SU-DHL-6 (cell line): ENCODE measurements at regions not wholly inside any gene's neighbourhood (a gene's known extent, or its start where the extent isn't known, plus 50 kb on each side); places are given as distances from the start of the nearest gene placed in this dataset.

Experiments
- H2AFZ ChIP-seq: fragments of 200-600 bp; sonication (generic); 2 replicates; pipeline ENCODE4 v1.6.1; 2014; ENCODE audit warnings: low read depth, mild to moderate bottlenecking, moderate library complexity, mixed read lengths, antibody characterized with exemption, low read length; ENCODE audit not compliant: severe bottlenecking
- H3F3A ChIP-seq: fragments of 200-600 bp; shearing (Covaris generic); 2 replicates; pipeline ENCODE4 v1.6.0; 2016; ENCODE audit warnings: antibody characterized with exemption, mild to moderate bottlenecking; ENCODE audit not compliant: insufficient read depth
- H3K27ac ChIP-seq: fragments of 200-600 bp; sonication (generic); 2 replicates; pipeline ENCODE4 v1.5.1; 2016; ENCODE audit warnings: low read depth, mild to moderate bottlenecking, low read length, moderate library complexity, mixed read lengths
- H3K27me3 ChIP-seq: fragments of 200-600 bp; sonication (generic), shearing (Covaris generic); 2 replicates; pipeline ENCODE4 v1.6.0; 2014; ENCODE audit warnings: mild to moderate bottlenecking, low read length
- H3K36me3 ChIP-seq: fragments of 200-600 bp; sonication (generic); 2 replicates; pipeline ENCODE4 v1.6.1; 2014; ENCODE audit warnings: mild to moderate bottlenecking, low read length, mixed read lengths
- H3K4me2 ChIP-seq: fragments of 300-600, 200-600 bp; shearing (Covaris generic), sonication (generic); 2 replicates; pipeline ENCODE4 v1.6.0; 2014; ENCODE audit warnings: low read length, low read depth, mild to moderate bottlenecking; ENCODE audit not compliant: poor library complexity, severe bottlenecking
- H3K4me3 ChIP-seq: fragments of 200-600 bp; sonication (generic); 2 replicates; pipeline ENCODE4 v1.5.1; 2014; ENCODE audit warnings: antibody characterized with exemption, low read length, mild to moderate bottlenecking, mixed read lengths; ENCODE audit not compliant: insufficient read depth, poor library complexity, severe bottlenecking
- H3K79me2 ChIP-seq: fragments of 200-600 bp; sonication (generic); 2 replicates; pipeline ENCODE4 v1.6.1; 2014; ENCODE audit warnings: mild to moderate bottlenecking, low read length, moderate library complexity; ENCODE audit not compliant: insufficient read depth
- H3K9ac ChIP-seq: fragments of 200-600 bp; sonication (generic); 2 replicates; pipeline ENCODE4 v1.7.0; 2014; ENCODE audit warnings: mild to moderate bottlenecking, low read length
- H3K9me2 ChIP-seq: fragments of 200-600 bp; sonication (generic); replicated peaks from 2 replicates; pipeline ENCODE4 v1.6.1; 2014; ENCODE audit warnings: low read length; ENCODE audit not compliant: insufficient read depth
- H3K9me3 ChIP-seq: fragments of 200-600 bp; sonication (generic); 2 replicates; pipeline ENCODE4 v1.6.1; 2014; ENCODE audit warnings: low read length, mixed read lengths; ENCODE audit not compliant: insufficient read depth
- H4K20me1 ChIP-seq: fragments of 200-600 bp; sonication (generic); 2 replicates; pipeline ENCODE4 v1.6.1; 2014; ENCODE audit warnings: low read depth, mild to moderate bottlenecking, antibody characterized with exemption, low read length, moderate library complexity, mixed read lengths
- EZH2phosphoT487 ChIP-seq: fragments of 200-600 bp; sonication (generic), shearing (Covaris generic); conservative IDR thresholded peaks from 2 replicates; pipeline ENCODE4 v1.6.1; 2018; ENCODE audit warnings: mild to moderate bottlenecking, antibody characterized with exemption, low read length, moderate library complexity, mixed read lengths
- TF ChIP-seq, protein P1 (sequence below): fragments of 200-600 bp; sonication (generic); IDR thresholded peaks from one replicate; pipeline ENCODE4 v1.5.1; 2017; ENCODE audit warnings: antibody characterized with exemption, mild to moderate bottlenecking, low read length, moderate library complexity; ENCODE audit not compliant: insufficient read depth, poor library complexity, severe bottlenecking

DNA sequence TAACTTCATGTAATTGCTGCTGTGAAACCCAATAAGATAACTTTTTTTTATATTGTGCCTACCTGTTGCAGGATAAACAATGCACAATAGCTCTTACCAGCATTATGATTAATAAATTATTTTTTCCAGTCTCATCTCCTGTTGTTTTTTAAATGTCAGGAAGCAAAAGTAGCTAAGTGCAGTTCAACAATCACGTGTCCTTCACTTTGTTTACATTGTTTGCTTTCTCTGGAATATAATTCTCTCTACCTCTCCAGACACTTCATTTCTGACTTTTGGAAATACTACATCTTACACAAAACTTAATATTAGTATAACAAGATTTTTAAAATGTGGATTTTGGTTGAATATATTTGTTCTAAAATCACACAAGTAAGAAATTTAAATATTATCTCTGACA, 1359.4 kb downstream of the SLITRK1 start:
- no peaks in the 10 kb centered on the region for H3K79me2 ChIP-seq
- no peak for TF ChIP-seq EZH2phosphoT487
- TF ChIP-seq, protein P1, sequence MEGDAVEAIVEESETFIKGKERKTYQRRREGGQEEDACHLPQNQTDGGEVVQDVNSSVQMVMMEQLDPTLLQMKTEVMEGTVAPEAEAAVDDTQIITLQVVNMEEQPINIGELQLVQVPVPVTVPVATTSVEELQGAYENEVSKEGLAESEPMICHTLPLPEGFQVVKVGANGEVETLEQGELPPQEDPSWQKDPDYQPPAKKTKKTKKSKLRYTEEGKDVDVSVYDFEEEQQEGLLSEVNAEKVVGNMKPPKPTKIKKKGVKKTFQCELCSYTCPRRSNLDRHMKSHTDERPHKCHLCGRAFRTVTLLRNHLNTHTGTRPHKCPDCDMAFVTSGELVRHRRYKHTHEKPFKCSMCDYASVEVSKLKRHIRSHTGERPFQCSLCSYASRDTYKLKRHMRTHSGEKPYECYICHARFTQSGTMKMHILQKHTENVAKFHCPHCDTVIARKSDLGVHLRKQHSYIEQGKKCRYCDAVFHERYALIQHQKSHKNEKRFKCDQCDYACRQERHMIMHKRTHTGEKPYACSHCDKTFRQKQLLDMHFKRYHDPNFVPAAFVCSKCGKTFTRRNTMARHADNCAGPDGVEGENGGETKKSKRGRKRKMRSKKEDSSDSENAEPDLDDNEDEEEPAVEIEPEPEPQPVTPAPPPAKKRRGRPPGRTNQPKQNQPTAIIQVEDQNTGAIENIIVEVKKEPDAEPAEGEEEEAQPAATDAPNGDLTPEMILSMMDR: no peak
- H3K4me2 ChIP-seq: no peak overlapping the region
- H3K4me3 ChIP-seq: no peak overlapping the region
- no peaks in the 10 kb centered on the region for H3K27me3 ChIP-seq
- no peaks in the 10 kb centered on the region for H4K20me1 ChIP-seq
- H3K36me3 ChIP-seq: no peaks in the 10 kb centered on the region
- no peaks in the 10 kb centered on the region for H3F3A ChIP-seq
- no peak overlapping the region for H2AFZ ChIP-seq
- no peak overlapping the region for H3K27ac ChIP-seq
- no peak overlapping the region for H3K9ac ChIP-seq
- no peaks in the 10 kb centered on the region for H3K9me2 ChIP-seq
- H3K9me3 ChIP-seq: no peaks in the 10 kb centered on the region

DNA sequence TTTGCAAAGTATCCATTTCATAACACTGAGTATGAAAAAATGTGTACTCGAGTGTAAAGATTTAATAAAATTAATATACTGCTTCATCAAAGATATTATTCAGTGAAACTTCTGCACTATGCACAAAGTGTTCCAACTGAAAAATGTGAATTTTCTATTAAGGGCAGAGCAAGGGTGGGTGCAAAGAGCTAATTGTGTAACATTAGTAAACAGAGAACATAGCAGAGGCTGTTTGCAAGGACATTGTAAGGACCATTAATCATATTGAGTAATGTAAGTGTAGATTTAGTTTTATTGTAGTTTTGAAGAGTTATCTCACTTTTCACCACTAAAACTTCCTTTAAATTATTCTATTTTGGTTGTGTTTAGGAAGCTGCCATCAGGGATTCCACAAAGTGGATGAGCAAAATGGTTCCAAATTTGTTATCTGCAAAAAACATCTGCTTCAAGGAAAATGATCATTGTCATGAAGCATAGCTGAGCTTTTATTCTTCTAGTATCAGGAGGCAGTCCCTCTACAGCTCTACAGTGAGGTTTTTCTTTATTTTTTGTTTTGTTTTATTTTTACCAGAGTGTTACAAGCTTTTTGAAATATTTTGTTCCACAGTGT, 1375.4 kb downstream of the SLITRK1 start:
- no peak for TF ChIP-seq EZH2phosphoT487
- TF ChIP-seq, protein P1: no peak
- Histone ChIP-seq H3F3A (no peaks in the 10 kb centered on the region), H4K20me1 (no peaks in the 10 kb centered on the region)

DNA sequence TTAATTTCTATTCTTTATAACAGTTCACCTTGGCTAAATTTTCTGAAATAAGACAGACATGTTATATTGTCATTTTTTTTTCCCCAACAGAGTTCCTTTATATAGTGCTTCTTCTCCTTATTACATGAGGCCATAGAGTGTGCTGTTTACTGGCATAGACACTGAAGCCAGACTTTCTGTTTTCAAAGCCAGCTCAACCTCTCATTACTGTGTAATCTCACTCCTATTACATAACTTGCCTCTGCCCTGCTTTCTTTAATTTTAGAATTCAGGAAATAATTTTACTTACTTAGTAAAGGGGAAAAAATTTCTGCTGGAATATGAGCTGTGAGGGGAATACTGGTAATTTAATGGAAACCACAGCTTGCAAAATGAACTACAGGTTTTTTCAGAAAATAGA, 1380.4 kb downstream of the SLITRK1 start:
- no peaks in the 10 kb centered on the region for H3K9me2 ChIP-seq
- no peaks in the 10 kb centered on the region for H3K36me3 ChIP-seq
- H2AFZ ChIP-seq: no peak overlapping the region
- H3K9me3 ChIP-seq: no peaks in the 10 kb centered on the region
- no peaks in the 10 kb centered on the region for H3K79me2 ChIP-seq
- no peak overlapping the region for H3K27ac ChIP-seq
- H3K4me3 ChIP-seq: no peak overlapping the region
- no peaks in the 10 kb centered on the region for H3K27me3 ChIP-seq
- H3K9ac ChIP-seq: no peak overlapping the region
- TF ChIP-seq, protein P1: no peak
- no peak for TF ChIP-seq EZH2phosphoT487
- H4K20me1 ChIP-seq: no peaks in the 10 kb centered on the region
- H3F3A ChIP-seq: no peaks in the 10 kb centered on the region
- no peak overlapping the region for H3K4me2 ChIP-seq

More for the DNA sequence above, 1375.4 kb downstream of the SLITRK1 start:
- Histone ChIP-seq H3K27ac (no peak overlapping the region), H3K9me3 (no peaks in the 10 kb centered on the region), H3K9me2 (no peaks in the 10 kb centered on the region), H3K4me2 (no peak overlapping the region), H3K4me3 (no peak overlapping the region), H2AFZ (no peak overlapping the region), H3K79me2 (no peaks in the 10 kb centered on the region), H3K9ac (no peak overlapping the region), H3K27me3 (no peaks in the 10 kb centered on the region), H3K36me3 (no peaks in the 10 kb centered on the region)
